SK-N-SH (cell line): ENCODE measurements at regions not wholly inside any gene's neighbourhood (a gene's known extent, or its start where the extent isn't known, plus 50 kb on each side); places are given as distances from the start of the nearest gene placed in this dataset.

Experiments used
- CTCF ChIA-PET: fragments of 300-600, 350-600 bp; formaldehyde crosslinking; extraction: SDS; loops from one replicate; lab custom pipeline; 2021; lab: Yijun Ruan, JAX
- POLR2A ChIA-PET: fragments of 350-600 bp; sonication (Branson Sonifier 250); formaldehyde crosslinking; extraction: SDS; loops from one replicate; lab custom pipeline; 2020; ENCODE audit warnings: antibody characterized with exemption, inconsistent platforms; lab: Yijun Ruan, JAX
- DNase-seq: peaks from one replicate; pipeline ENCODE4 v3.0.0; 2012
- H2AFZ ChIP-seq: fragments of 200-600 bp; sonication (generic); 2 replicates; pipeline ENCODE4 v1.8.1; 2016; ENCODE audit warnings: antibody characterized with exemption, mild to moderate bottlenecking, low read depth
- H3F3A ChIP-seq: fragments of 200-600 bp; sonication (generic); replicated peaks from 2 replicates; pipeline ENCODE3; 2016; ENCODE audit warnings: antibody characterized with exemption, mild to moderate bottlenecking; ENCODE audit not compliant: insufficient read depth
- H3K27ac ChIP-seq, 2 experiments: fragments of 200-500 bp in 1 of 2; fragments of 200-600 bp in 1 of 2; sonication (Bioruptor generic) in 1 of 2; sonication (generic), shearing (Covaris generic) in 1 of 2; 2 replicates each; pipeline versions ENCODE4 v1.5.1 to v1.6.1; 2014 to 2016; ENCODE audit warnings: low read depth in 2 of 2, inconsistent platforms in 1 of 2, low read length in 1 of 2, mild to moderate bottlenecking in 1 of 2, mixed read lengths in 1 of 2
- H3K27me3 ChIP-seq: fragments of 200-600 bp; sonication (generic), shearing (Covaris generic); 2 replicates; pipeline ENCODE4 v1.6.1; 2016; ENCODE audit warnings: mixed run types; ENCODE audit not compliant: insufficient read depth
- H3K36me3 ChIP-seq, 2 experiments: fragments of 200-500 bp in 1 of 2; fragments of 200-600 bp in 1 of 2; sonication (Bioruptor generic) in 1 of 2; sonication (generic) in 1 of 2; replicated peaks in 1 of 2; 2 replicates each; pipeline versions ENCODE3 to v1.5.1; 2014 to 2016; ENCODE audit warnings: low read length in 1 of 2, mild to moderate bottlenecking in 1 of 2; ENCODE audit not compliant: insufficient read depth in 2 of 2, control insufficient read depth in 1 of 2
- H3K4me1 ChIP-seq, 2 experiments: fragments of 200-500 bp in 1 of 2; fragments of 200-600 bp in 1 of 2; sonication (Bioruptor generic) in 1 of 2; sonication (generic), shearing (Covaris generic) in 1 of 2; 2 replicates each; pipeline versions ENCODE4 v1.5.1 to v1.6.1; 2014 to 2016; ENCODE audit warnings: low read depth in 1 of 2, low read length in 1 of 2, mixed run types in 1 of 2; ENCODE audit not compliant: insufficient read depth in 2 of 2, control insufficient read depth in 1 of 2
- H3K4me2 ChIP-seq: fragments of 200-600 bp; sonication (generic), shearing (Covaris generic); 2 replicates; pipeline ENCODE4 v1.6.1; 2017; ENCODE audit warnings: mixed run types
- H3K4me3 ChIP-seq, 2 experiments: fragments of 200-500 bp in 1 of 2; fragments of 200-600 bp in 1 of 2; sonication (Bioruptor generic) in 1 of 2; sonication (generic), shearing (Covaris generic) in 1 of 2; 2 replicates each; pipeline versions ENCODE4 v1.5.1 to v1.8.1; 2014 to 2016; ENCODE audit warnings: low read depth in 2 of 2, inconsistent platforms in 1 of 2, low read length in 1 of 2, mild to moderate bottlenecking in 1 of 2, mixed read lengths in 1 of 2, moderate library complexity in 1 of 2
- H3K79me2 ChIP-seq: fragments of 200-600 bp; sonication (generic); 2 replicates; pipeline ENCODE4 v1.8.1; 2017; ENCODE audit warnings: mild to moderate bottlenecking; ENCODE audit not compliant: insufficient read depth
- H3K9ac ChIP-seq: fragments of 200-600 bp; sonication (generic); 2 replicates; pipeline ENCODE4 v1.6.1; 2017; ENCODE audit warnings: mixed run types
- H3K9me2 ChIP-seq: fragments of 200-600 bp; sonication (generic); 2 replicates; pipeline ENCODE4 v1.6.1; 2017; ENCODE audit warnings: mixed run types
- H3K9me3 ChIP-seq: fragments of 200-600 bp; sonication (generic); 2 replicates; pipeline ENCODE4 v1.6.1; 2017; ENCODE audit warnings: mixed run types, mild to moderate bottlenecking, moderate library complexity
- H4K20me1 ChIP-seq: fragments of 200-600 bp; sonication (generic); 2 replicates; pipeline ENCODE4 v1.6.1; 2017; ENCODE audit warnings: mild to moderate bottlenecking, mixed run types; ENCODE audit not compliant: insufficient read depth
- CHD2 ChIP-seq: fragments of 150-350 bp; IDR thresholded peaks from 2 replicates; pipeline ENCODE4 v1.6.1; 2018; ENCODE audit warnings: low read length; ENCODE audit not compliant: partially characterized antibody
- ELF1 ChIP-seq: IDR thresholded peaks from 2 replicates; pipeline ENCODE4 v1.4.0; 2012
- EZH2phosphoT487 ChIP-seq: fragments of 200-600 bp; sonication (generic); IDR thresholded peaks from 2 replicates; pipeline ENCODE4 v1.6.1; 2017; ENCODE audit warnings: low read depth, mixed run types, mild to moderate bottlenecking, antibody characterized with exemption, moderate library complexity, borderline replicate concordance
- FOXJ3 ChIP-seq: sonication (generic); formaldehyde crosslinking; IDR thresholded peaks from 2 replicates; pipeline ENCODE4 v1.5.1; 2020; ENCODE audit warnings: mild to moderate bottlenecking, missing genetic modification reagents
- FOXM1 ChIP-seq: IDR thresholded peaks from 2 replicates; pipeline ENCODE4 v1.4.0; 2012; ENCODE audit warnings: low read depth, mild to moderate bottlenecking
- JUND ChIP-seq: IDR thresholded peaks from 2 replicates; pipeline ENCODE4 v1.4.0; 2012
- MEF2A ChIP-seq: IDR thresholded peaks from 2 replicates; pipeline ENCODE4 v1.4.0; 2012; ENCODE audit warnings: low read depth, borderline replicate concordance
- MXI1 ChIP-seq: IDR thresholded peaks from 2 replicates; pipeline ENCODE4 v1.6.1; 2012; ENCODE audit warnings: mild to moderate bottlenecking, low read depth, low read length, improper control_type of control experiment
- NFIC ChIP-seq: IDR thresholded peaks from 2 replicates; pipeline ENCODE4 v1.4.0; 2012; ENCODE audit warnings: borderline replicate concordance
- NRF1 ChIP-seq: IDR thresholded peaks from 2 replicates; pipeline ENCODE4 v1.6.1; 2012; ENCODE audit warnings: low read depth, mild to moderate bottlenecking, low read length
- POLR2AphosphoS5 ChIP-seq: IDR thresholded peaks from 2 replicates; pipeline ENCODE4 v1.6.1; 2012; ENCODE audit warnings: low read depth, low read length
- RAD21 ChIP-seq: IDR thresholded peaks from 2 replicates; pipeline ENCODE4 v1.6.1; 2012; ENCODE audit warnings: mild to moderate bottlenecking, low read length
- RCOR1 ChIP-seq: fragments of 150-350 bp; IDR thresholded peaks from 2 replicates; pipeline ENCODE4 v1.6.1; 2017; ENCODE audit warnings: antibody characterized with exemption, low read length
- RFX5 ChIP-seq: IDR thresholded peaks from 2 replicates; pipeline ENCODE4 v1.6.1; 2012; ENCODE audit warnings: mild to moderate bottlenecking, improper control_type of control experiment, low read length
- RXRA ChIP-seq: IDR thresholded peaks from 2 replicates; pipeline ENCODE4 v1.4.0; 2012; ENCODE audit warnings: low read depth, mild to moderate bottlenecking, borderline replicate concordance
- SMC3 ChIP-seq: IDR thresholded peaks from 2 replicates; pipeline ENCODE4 v1.6.1; 2012; ENCODE audit warnings: low read depth, low read length, improper control_type of control experiment
- TCF12 ChIP-seq: IDR thresholded peaks from 2 replicates; pipeline ENCODE4 v1.4.0; 2012
- TEAD4 ChIP-seq: IDR thresholded peaks from 2 replicates; pipeline ENCODE4 v1.4.0; 2012; ENCODE audit warnings: mild to moderate bottlenecking, borderline replicate concordance; ENCODE audit not compliant: insufficient read depth
- YY1 ChIP-seq: IDR thresholded peaks from 2 replicates; pipeline ENCODE4 v1.4.0; 2012; ENCODE audit warnings: low read depth, mild to moderate bottlenecking
- WGBS: methylation state at CpG from one replicate; pipeline ENCODE4 v1.1.6; 2017; ENCODE audit warnings: low lambda C conversion rate; 5-methylcytosine and 5-hydroxymethylcytosine counted together
- TF ChIP-seq, protein P1 (sequence below): IDR thresholded peaks from 2 replicates; pipeline ENCODE4 v1.4.0; 2012; ENCODE audit warnings: low read depth
- TF ChIP-seq, protein P2 (sequence below): fragments of 150-350 bp; IDR thresholded peaks from 2 replicates; pipeline ENCODE4 v1.6.1; 2016; ENCODE audit warnings: mild to moderate bottlenecking, low read depth, low read length
- TF ChIP-seq, protein P3 (sequence below): fragments of 150-350 bp; IDR thresholded peaks from 2 replicates; pipeline ENCODE4 v1.6.1; 2017; ENCODE audit warnings: antibody characterized with exemption, low read length, low read depth, borderline replicate concordance
- TF ChIP-seq, protein P4 (sequence below): fragments of 200-600 bp; sonication (generic); IDR thresholded peaks from 2 replicates; pipeline ENCODE4 v1.6.1; 2017; ENCODE audit warnings: antibody characterized with exemption, mild to moderate bottlenecking, moderate library complexity
- TF ChIP-seq, protein P5 (sequence below): IDR thresholded peaks from 2 replicates; pipeline ENCODE4; 2012
- TF ChIP-seq, protein P6 (sequence below): IDR thresholded peaks from 2 replicates; pipeline ENCODE4 v1.4.0; 2012; ENCODE audit warnings: low read depth, borderline replicate concordance

DNA sequence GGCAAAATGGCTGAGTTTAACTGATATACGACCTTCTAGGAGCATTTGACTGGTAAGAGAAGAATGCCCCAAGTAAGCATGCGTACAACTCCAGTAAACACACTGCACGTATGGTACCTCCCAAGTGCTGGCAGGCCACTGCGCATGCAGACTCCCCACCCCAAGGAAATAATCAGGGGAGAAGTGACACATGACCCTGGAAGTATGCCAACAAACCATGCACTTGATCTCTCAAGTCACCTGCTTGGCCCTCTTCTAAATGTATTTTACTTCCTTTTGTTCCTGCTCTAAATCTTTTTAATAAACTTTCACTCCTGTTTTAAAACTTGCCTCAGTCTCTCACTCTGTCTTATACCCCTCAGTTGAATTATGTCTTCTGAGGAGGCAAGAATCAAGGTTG, 129.8 kb upstream of the COL5A2 start:
- DNase-seq: no peak
- no peaks in the 10 kb centered on the region; a peak in 1 of 4 replicates for H3K4me1 ChIP-seq
- no peak overlapping the region for H2AFZ ChIP-seq
- no peaks in the 10 kb centered on the region for H3F3A ChIP-seq
- no peaks in the 10 kb centered on the region for H4K20me1 ChIP-seq
- no peak overlapping the region for H3K9ac ChIP-seq
- 0 out of 2 replicates have a peak, but pooled peaks cover 3% of the 10 kb centered on the region for H3K9me3 ChIP-seq
- 93% methylated on average over 3 of the region's 4 CpGs for WGBS
- no peak overlapping the region for H3K27ac ChIP-seq
- TF ChIP-seq EZH2phosphoT487 (no peak), NRF1 (no peak), ELF1 (no peak), TEAD4 (no peak), RXRA (no peak), CHD2 (no peak), POLR2AphosphoS5 (no peak), NFIC (no peak), MEF2A (no peak), MXI1 (no peak), FOXM1 (no peak), YY1 (no peak)
- TF ChIP-seq, protein P1, sequence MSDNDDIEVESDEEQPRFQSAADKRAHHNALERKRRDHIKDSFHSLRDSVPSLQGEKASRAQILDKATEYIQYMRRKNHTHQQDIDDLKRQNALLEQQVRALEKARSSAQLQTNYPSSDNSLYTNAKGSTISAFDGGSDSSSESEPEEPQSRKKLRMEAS: no peak
- TF ChIP-seq, protein P2, sequence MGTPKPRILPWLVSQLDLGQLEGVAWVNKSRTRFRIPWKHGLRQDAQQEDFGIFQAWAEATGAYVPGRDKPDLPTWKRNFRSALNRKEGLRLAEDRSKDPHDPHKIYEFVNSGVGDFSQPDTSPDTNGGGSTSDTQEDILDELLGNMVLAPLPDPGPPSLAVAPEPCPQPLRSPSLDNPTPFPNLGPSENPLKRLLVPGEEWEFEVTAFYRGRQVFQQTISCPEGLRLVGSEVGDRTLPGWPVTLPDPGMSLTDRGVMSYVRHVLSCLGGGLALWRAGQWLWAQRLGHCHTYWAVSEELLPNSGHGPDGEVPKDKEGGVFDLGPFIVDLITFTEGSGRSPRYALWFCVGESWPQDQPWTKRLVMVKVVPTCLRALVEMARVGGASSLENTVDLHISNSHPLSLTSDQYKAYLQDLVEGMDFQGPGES: no peak
- ChIA-PET CTCF (interaction anchor here (0.8 kb wide), 1 partner anchor 223 kb away, joined by 3 read pairs; no protein-coding TSS in a partner anchor), POLR2A (no interaction called here)
- no peak overlapping the region for H3K4me3 ChIP-seq
- H3K4me2 ChIP-seq: no peak overlapping the region
- H3K79me2 ChIP-seq: no peaks in the 10 kb centered on the region
- H3K9me2 ChIP-seq: no peaks in the 10 kb centered on the region
- H3K27me3 ChIP-seq: no peaks in the 10 kb centered on the region
- H3K36me3 ChIP-seq: no peaks in the 10 kb centered on the region

DNA sequence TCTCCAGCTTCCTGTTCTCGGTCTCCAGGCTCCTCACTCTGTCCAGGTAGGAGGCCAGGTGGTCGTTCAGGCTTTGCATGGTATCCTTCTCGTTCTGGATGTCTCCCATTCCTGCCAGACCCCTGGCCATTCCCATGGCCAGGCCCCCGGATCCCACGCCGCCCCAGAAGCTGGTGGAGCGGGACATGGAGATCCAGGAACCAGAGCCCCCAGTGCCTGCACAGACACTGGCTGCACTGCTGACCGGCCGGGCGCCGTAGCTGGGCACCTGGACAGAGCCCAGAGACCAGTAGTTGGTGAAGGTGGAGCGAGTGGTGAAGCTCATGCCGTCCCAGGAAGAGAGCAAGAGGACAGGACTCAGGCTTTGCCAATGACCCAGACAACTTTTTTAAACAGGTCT, 129.1 kb upstream of the WDR75 start:
- H3K4me3 ChIP-seq: no peak overlapping the region
- CTCF ChIA-PET: interaction anchor here (1.0 to 1.1 kb wide), 2 partner anchors 24 to 100 kb away, joined by 3 read pairs; no protein-coding TSS in a partner anchor
- no peak overlapping the region for H3K9ac ChIP-seq
- H3K27me3 ChIP-seq: no peaks in the 10 kb centered on the region
- no peaks in the 10 kb centered on the region for H3K9me3 ChIP-seq
- H3K4me2 ChIP-seq: no peak overlapping the region
- H3F3A ChIP-seq: peaks cover 2% of the 10 kb centered on the region
- no peaks in the 10 kb centered on the region for H4K20me1 ChIP-seq
- no peaks in the 10 kb centered on the region; a peak in 1 of 4 replicates for H3K4me1 ChIP-seq
- no peaks in the 10 kb centered on the region for H3K79me2 ChIP-seq
- POLR2A ChIA-PET: no interaction called here
- H3K9me2 ChIP-seq: no peaks in the 10 kb centered on the region
- no peaks in the 10 kb centered on the region for H3K36me3 ChIP-seq
- DNase-seq: no peak
- H2AFZ ChIP-seq: no peak overlapping the region
- 96% methylated on average over 11 of the region's 13 CpGs for WGBS
- no peak overlapping the region for H3K27ac ChIP-seq
- TF ChIP-seq, protein P3, sequence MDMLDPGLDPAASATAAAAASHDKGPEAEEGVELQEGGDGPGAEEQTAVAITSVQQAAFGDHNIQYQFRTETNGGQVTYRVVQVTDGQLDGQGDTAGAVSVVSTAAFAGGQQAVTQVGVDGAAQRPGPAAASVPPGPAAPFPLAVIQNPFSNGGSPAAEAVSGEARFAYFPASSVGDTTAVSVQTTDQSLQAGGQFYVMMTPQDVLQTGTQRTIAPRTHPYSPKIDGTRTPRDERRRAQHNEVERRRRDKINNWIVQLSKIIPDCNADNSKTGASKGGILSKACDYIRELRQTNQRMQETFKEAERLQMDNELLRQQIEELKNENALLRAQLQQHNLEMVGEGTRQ: no peak
- TF ChIP-seq TCF12 (no peak), SMC3 (no peak), RXRA (no peak), FOXJ3 (no peak), JUND (no peak), RFX5 (no peak), NRF1 (no peak), RCOR1 (no peak), RAD21 (no peak)
- TF ChIP-seq, protein P4, sequence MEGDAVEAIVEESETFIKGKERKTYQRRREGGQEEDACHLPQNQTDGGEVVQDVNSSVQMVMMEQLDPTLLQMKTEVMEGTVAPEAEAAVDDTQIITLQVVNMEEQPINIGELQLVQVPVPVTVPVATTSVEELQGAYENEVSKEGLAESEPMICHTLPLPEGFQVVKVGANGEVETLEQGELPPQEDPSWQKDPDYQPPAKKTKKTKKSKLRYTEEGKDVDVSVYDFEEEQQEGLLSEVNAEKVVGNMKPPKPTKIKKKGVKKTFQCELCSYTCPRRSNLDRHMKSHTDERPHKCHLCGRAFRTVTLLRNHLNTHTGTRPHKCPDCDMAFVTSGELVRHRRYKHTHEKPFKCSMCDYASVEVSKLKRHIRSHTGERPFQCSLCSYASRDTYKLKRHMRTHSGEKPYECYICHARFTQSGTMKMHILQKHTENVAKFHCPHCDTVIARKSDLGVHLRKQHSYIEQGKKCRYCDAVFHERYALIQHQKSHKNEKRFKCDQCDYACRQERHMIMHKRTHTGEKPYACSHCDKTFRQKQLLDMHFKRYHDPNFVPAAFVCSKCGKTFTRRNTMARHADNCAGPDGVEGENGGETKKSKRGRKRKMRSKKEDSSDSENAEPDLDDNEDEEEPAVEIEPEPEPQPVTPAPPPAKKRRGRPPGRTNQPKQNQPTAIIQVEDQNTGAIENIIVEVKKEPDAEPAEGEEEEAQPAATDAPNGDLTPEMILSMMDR: no peak
- TF ChIP-seq, protein P5, sequence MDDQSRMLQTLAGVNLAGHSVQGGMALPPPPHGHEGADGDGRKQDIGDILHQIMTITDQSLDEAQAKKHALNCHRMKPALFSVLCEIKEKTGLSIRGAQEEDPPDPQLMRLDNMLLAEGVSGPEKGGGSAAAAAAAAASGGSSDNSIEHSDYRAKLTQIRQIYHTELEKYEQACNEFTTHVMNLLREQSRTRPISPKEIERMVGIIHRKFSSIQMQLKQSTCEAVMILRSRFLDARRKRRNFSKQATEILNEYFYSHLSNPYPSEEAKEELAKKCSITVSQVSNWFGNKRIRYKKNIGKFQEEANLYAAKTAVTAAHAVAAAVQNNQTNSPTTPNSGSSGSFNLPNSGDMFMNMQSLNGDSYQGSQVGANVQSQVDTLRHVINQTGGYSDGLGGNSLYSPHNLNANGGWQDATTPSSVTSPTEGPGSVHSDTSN: no peak
- TF ChIP-seq, protein P6, sequence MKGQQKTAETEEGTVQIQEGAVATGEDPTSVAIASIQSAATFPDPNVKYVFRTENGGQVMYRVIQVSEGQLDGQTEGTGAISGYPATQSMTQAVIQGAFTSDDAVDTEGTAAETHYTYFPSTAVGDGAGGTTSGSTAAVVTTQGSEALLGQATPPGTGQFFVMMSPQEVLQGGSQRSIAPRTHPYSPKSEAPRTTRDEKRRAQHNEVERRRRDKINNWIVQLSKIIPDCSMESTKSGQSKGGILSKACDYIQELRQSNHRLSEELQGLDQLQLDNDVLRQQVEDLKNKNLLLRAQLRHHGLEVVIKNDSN: no peak
